AG04450 (cell line): ENCODE measurements at regions not wholly inside any gene's neighbourhood (a gene's known extent, or its start where the extent isn't known, plus 50 kb on each side); places are given as distances from the start of the nearest gene placed in this dataset.

ENCODE experiments used
- CTCF ChIA-PET: fragments of 300-600, 350-600 bp; formaldehyde crosslinking; extraction: SDS; loops from one replicate; lab custom pipeline; 2022; ENCODE audit warnings: antibody characterized with exemption, inconsistent platforms; lab: Charles Lee
- POLR2A ChIA-PET: fragments of 350-600 bp; formaldehyde crosslinking; extraction: SDS; loops from one replicate; lab custom pipeline; 2021; ENCODE audit warnings: antibody characterized with exemption, inconsistent platforms; lab: Yijun Ruan, JAX
- DNase-seq: peaks from one replicate; pipeline ENCODE4 v3.0.0-alpha.2; 2011; ENCODE audit warnings: low read depth, low spot score
- H3K27ac ChIP-seq: one replicate; pipeline ENCODE4 v1.5.1; 2012; ENCODE audit warnings: low read depth, low read length, control low read depth
- H3K27me3 ChIP-seq: one replicate; pipeline ENCODE4 v1.6.0; 2012; ENCODE audit warnings: low read length; ENCODE audit not compliant: control insufficient read depth, insufficient read depth
- H3K4me3 ChIP-seq: 2 replicates; pipeline ENCODE4 v1.5.1; 2011; ENCODE audit warnings: mild to moderate bottlenecking, low read depth, low read length, control low read depth
- H3K9me3 ChIP-seq: 2 replicates; pipeline ENCODE4 v1.5.1; 2012; ENCODE audit warnings: low read length; ENCODE audit not compliant: control insufficient read depth, insufficient read depth
- CTCF ChIP-seq: IDR thresholded peaks from 2 replicates; pipeline ENCODE4 v1.5.1; 2011; ENCODE audit warnings: low read depth, low read length, control low read depth, inconsistent platforms

- no peak overlapping the region for H3K4me3 ChIP-seq
- no peaks in the 10 kb centered on the region for H3K27me3 ChIP-seq
- H3K27ac ChIP-seq = no peak overlapping the region
- POLR2A ChIA-PET = no interaction called here
- TF ChIP-seq CTCF = no peak
- DNase-seq = no peak
- CTCF ChIA-PET = no interaction called here
- H3K9me3 ChIP-seq = peaks cover 45% of the 10 kb centered on the region
Observed at GRCh38 chr2:2739231-2739795, 408.2 kb upstream of the MYT1L start.

- no peak overlapping the region for H3K4me3 ChIP-seq
- POLR2A ChIA-PET = no interaction called here
- H3K9me3 ChIP-seq = peaks cover 49% of the 10 kb centered on the region
- DNase-seq = no peak
- no peak for TF ChIP-seq CTCF
- CTCF ChIA-PET = no interaction called here
- H3K27me3 ChIP-seq = no peaks in the 10 kb centered on the region
- H3K27ac ChIP-seq = no peak overlapping the region
Observed at GRCh38 chr2:2738684-2739083, 407.6 kb upstream of the MYT1L start.

GRCh38 chr2:2738276-2738675, 407.2 kb upstream of the MYT1L start:
- CTCF ChIA-PET = no interaction called here
- DNase-seq = no peak

GRCh38 chr2:2735041-2735440, 404.0 kb upstream of the MYT1L start:
- Histone ChIP-seq H3K9me3 (peaks cover 63% of the 10 kb centered on the region), H3K27ac (no peak overlapping the region), H3K4me3 (no peak overlapping the region), H3K27me3 (no peaks in the 10 kb centered on the region)
- no peak for TF ChIP-seq CTCF
- ChIA-PET POLR2A (no interaction called here), CTCF (no interaction called here)
- DNase-seq = no peak

More at GRCh38 chr2:2738276-2738675, 407.2 kb upstream of the MYT1L start:
- POLR2A ChIA-PET = no interaction called here
- no peak overlapping the region for H3K27ac ChIP-seq
- no peaks in the 10 kb centered on the region for H3K27me3 ChIP-seq
- H3K4me3 ChIP-seq = no peak overlapping the region
- TF ChIP-seq CTCF = no peak
- H3K9me3 ChIP-seq = peaks cover 49% of the 10 kb centered on the region

GRCh38 chr2:2734308-2734707, 403.2 kb upstream of the MYT1L start:
- H3K27ac ChIP-seq = no peak overlapping the region
- POLR2A ChIA-PET = no interaction called here
- H3K27me3 ChIP-seq = no peaks in the 10 kb centered on the region
- CTCF ChIA-PET = no interaction called here
- no peak for TF ChIP-seq CTCF
- peaks cover 65% of the 10 kb centered on the region for H3K9me3 ChIP-seq
- no peak overlapping the region for H3K4me3 ChIP-seq
- no peak for DNase-seq
